GM12878 (cell line): ENCODE measurements at regions not wholly inside any gene's neighbourhood (a gene's known extent, or its start where the extent isn't known, plus 50 kb on each side); places are given as distances from the start of the nearest gene placed in this dataset.

Source experiments
- ATAC-seq: fragments of 200-7000 bp; cut with Tn5 transposase; 3 replicates; pipeline ENCODE4 v1.9.1; 2020; ENCODE audit warnings: mild to moderate bottlenecking, moderate library complexity
- BruUV-seq: library from RNA; stranded (reverse); fragments of 400-500 nt; replicated peaks from 2 replicates; lab custom pipeline; 2021; lab: Mats Ljungman, UMichigan
- CTCF ChIA-PET: fragments of 300-600 bp; sonication (Branson Sonifier 250); formaldehyde crosslinking; extraction: SDS; loops from one replicate; lab custom pipeline; 2021; ENCODE audit warnings: inconsistent platforms; lab: Yijun Ruan, JAX
- POLR2A ChIA-PET: fragments of 350-600 bp; formaldehyde crosslinking; extraction: SDS; loops from one replicate; lab custom pipeline; 2021; ENCODE audit warnings: inconsistent platforms; lab: Charles Lee
- RAD21 ChIA-PET: fragments of 300-600 bp; sonication (Branson Sonifier 250); formaldehyde crosslinking; loops from one replicate; lab custom pipeline; 2023; ENCODE audit warnings: antibody characterized with exemption; ENCODE audit not compliant: unreplicated experiment; lab: Charles Lee
- SMC1A ChIA-PET: fragments of 300-600 bp; sonication (Branson Sonifier 250); formaldehyde crosslinking; loops from one replicate; lab custom pipeline; 2023; ENCODE audit not compliant: unreplicated experiment, uncharacterized antibody; lab: Charles Lee
- DNase-seq: peaks from one replicate; pipeline ENCODE4 v3.0.0-alpha.2; 2011; ENCODE audit warnings: low read depth, low spot score
- FAIRE-seq: peaks from 3 replicates; lab custom pipeline; 2011; peaks lifted over from hg19 to GRCh38; lab: Jason Lieb, UNC
- H2AFZ ChIP-seq: 2 replicates; pipeline ENCODE4 v1.6.0; 2011; ENCODE audit warnings: low read depth, low read length, control low read depth; ENCODE audit not compliant: control insufficient read depth
- H3K27ac ChIP-seq: 2 replicates; pipeline ENCODE4 v1.5.1; 2011; ENCODE audit warnings: control low read depth; ENCODE audit not compliant: control insufficient read depth, insufficient read depth
- H3K27me3 ChIP-seq, 2 experiments: replicated peaks in 1 of 2; 2 replicates each; pipeline versions ENCODE4 v1.6.0 to v1.6.1; 2011; ENCODE audit warnings: low read length in 1 of 2; ENCODE audit not compliant: control insufficient read depth in 2 of 2, insufficient read depth in 2 of 2
- H3K36me3 ChIP-seq, 2 experiments: 2 replicates each; pipeline ENCODE4 v1.5.1; 2011; ENCODE audit warnings: low read length in 1 of 2; ENCODE audit not compliant: control insufficient read depth in 2 of 2, insufficient read depth in 2 of 2
- H3K4me1 ChIP-seq: 2 replicates; pipeline ENCODE4 v1.6.1; 2011; ENCODE audit warnings: mild to moderate bottlenecking, low read length, moderate library complexity, mixed read lengths; ENCODE audit not compliant: control insufficient read depth, insufficient read depth
- H3K4me2 ChIP-seq: 2 replicates; pipeline ENCODE4 v1.6.0; 2011; ENCODE audit warnings: control low read depth; ENCODE audit not compliant: control insufficient read depth, insufficient read depth
- H3K4me3 ChIP-seq: fragments of 200-600 bp; sonication (generic); 2 replicates; pipeline ENCODE4 v1.5.1; 2016
- H3K79me2 ChIP-seq: 2 replicates; pipeline ENCODE4 v1.6.0; 2011; ENCODE audit warnings: low read length; ENCODE audit not compliant: control insufficient read depth, insufficient read depth
- H3K9ac ChIP-seq: 2 replicates; pipeline ENCODE4 v1.8.0; 2011; ENCODE audit warnings: low read length, control low read depth, mixed read lengths; ENCODE audit not compliant: control insufficient read depth, insufficient read depth
- H3K9me3 ChIP-seq: replicated peaks from 3 replicates; pipeline ENCODE4 v1.5.1; 2011; ENCODE audit warnings: mild to moderate bottlenecking, low read length; ENCODE audit not compliant: control insufficient read depth, insufficient read depth
- H4K20me1 ChIP-seq: 2 replicates; pipeline ENCODE4 v1.6.0; 2011; ENCODE audit not compliant: control insufficient read depth, insufficient read depth
- ATF7 ChIP-seq: fragments of 450-650 bp; IDR thresholded peaks from 2 replicates; pipeline ENCODE4 v1.6.1; 2016; ENCODE audit warnings: low read depth, mild to moderate bottlenecking
- NR2C1 ChIP-seq: fragments of 450-650 bp; IDR thresholded peaks from 2 replicates; pipeline ENCODE4 v1.6.1; 2017; ENCODE audit warnings: antibody characterized with exemption, mild to moderate bottlenecking, moderate library complexity
- RFX5 ChIP-seq: IDR thresholded peaks from 2 replicates; pipeline ENCODE4 v1.6.1; 2011; ENCODE audit warnings: low read depth, low read length, improper control_type of control experiment
- WGBS: methylation state at CpG from one replicate; pipeline ENCODE4 v1.1.6; 2016; ENCODE audit warnings: low lambda C conversion rate; ENCODE audit not compliant: insufficient replicate concordance, insufficient coverage; ENCODE audit errors: missing lambda C conversion rate; 5-methylcytosine and 5-hydroxymethylcytosine counted together
- in situ Hi-C: fragments of 300-500 bp; cut with MboI; formaldehyde crosslinking; loops from 9 replicates; pipeline ENCODE4 v1.14.3; 2018; ENCODE audit warnings: mixed read lengths
- intact Hi-C: fragments of 100-400 bp; cut with micrococcal nuclease; formaldehyde crosslinking; loops from one replicate; pipeline ENCODE4 v1.14.2; 2022; ENCODE audit not compliant: unreplicated experiment
- TF ChIP-seq, protein P1 (sequence below), 3 experiments: IDR thresholded peaks in 2 of 3; conservative IDR thresholded peaks in 1 of 3; 2 replicates each; pipeline ENCODE4 v1.5.1; 2011; ENCODE audit warnings: low read depth in 3 of 3, low read length in 3 of 3, mild to moderate bottlenecking in 3 of 3, control low read depth in 2 of 3, moderate library complexity in 2 of 3, inconsistent platforms in 1 of 3, mixed read lengths in 1 of 3; ENCODE audit not compliant: control insufficient read depth in 2 of 3, insufficient read depth in 1 of 3; ENCODE audit errors: extremely low read depth in 1 of 3
- TF ChIP-seq, protein P2 (sequence below): fragments of 150-350 bp; IDR thresholded peaks from 2 replicates; pipeline ENCODE4 v1.6.1; 2016; ENCODE audit warnings: low read depth, low read length

DNA sequence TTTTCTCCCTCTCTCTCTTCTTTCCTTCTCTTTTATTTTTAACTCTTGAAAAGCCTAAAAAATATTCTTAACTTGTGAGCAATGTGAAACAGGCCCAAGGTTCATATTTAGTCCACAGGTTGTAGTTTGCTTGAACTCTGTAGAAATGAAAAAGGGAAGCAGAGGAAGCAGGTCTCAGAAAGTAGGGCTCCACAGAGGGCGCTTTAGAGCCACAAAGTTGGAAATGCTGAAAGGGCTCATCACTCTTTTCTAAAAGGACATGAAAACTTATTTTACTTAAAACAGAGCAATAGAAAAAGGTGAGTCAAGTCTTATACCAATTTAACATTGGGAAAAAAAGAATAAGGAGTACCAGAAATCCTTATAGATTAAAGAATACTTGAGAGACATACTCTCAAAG is 247.0 kb downstream of the USP25 start:
- in situ Hi-C loops (no loop called here), intact Hi-C loops (no loop called here)
- ChIA-PET RAD21 (no interaction called here), POLR2A (no interaction called here), CTCF (no interaction called here)
- H3K27me3 ChIP-seq = no peaks in the 10 kb centered on the region
- no peaks in the 10 kb centered on the region; the same call in 2 of the 3 replicates for H3K9me3 ChIP-seq
- no peak overlapping the region for H3K4me2 ChIP-seq
- 0% methylated on average over 1 of the region's 1 CpG for WGBS
- no peak overlapping the region for H3K27ac ChIP-seq
- no peaks in the 10 kb centered on the region for H3K4me1 ChIP-seq
- H3K36me3 ChIP-seq = no peaks in the 10 kb centered on the region
- TF ChIP-seq, protein P1, sequence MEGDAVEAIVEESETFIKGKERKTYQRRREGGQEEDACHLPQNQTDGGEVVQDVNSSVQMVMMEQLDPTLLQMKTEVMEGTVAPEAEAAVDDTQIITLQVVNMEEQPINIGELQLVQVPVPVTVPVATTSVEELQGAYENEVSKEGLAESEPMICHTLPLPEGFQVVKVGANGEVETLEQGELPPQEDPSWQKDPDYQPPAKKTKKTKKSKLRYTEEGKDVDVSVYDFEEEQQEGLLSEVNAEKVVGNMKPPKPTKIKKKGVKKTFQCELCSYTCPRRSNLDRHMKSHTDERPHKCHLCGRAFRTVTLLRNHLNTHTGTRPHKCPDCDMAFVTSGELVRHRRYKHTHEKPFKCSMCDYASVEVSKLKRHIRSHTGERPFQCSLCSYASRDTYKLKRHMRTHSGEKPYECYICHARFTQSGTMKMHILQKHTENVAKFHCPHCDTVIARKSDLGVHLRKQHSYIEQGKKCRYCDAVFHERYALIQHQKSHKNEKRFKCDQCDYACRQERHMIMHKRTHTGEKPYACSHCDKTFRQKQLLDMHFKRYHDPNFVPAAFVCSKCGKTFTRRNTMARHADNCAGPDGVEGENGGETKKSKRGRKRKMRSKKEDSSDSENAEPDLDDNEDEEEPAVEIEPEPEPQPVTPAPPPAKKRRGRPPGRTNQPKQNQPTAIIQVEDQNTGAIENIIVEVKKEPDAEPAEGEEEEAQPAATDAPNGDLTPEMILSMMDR (IDR thresholded peaks at IDR 0.05 in 2 of 3, conservative IDR thresholded peaks at IDR 0.05 in 1 of 3; ENCODE audit: control insufficient read depth in 2 of 3, extremely low read depth in 1 of 3, insufficient read depth in 1 of 3, low read depth in 3 of 3, low read length in 3 of 3) = no peak
- TF ChIP-seq, protein P2, sequence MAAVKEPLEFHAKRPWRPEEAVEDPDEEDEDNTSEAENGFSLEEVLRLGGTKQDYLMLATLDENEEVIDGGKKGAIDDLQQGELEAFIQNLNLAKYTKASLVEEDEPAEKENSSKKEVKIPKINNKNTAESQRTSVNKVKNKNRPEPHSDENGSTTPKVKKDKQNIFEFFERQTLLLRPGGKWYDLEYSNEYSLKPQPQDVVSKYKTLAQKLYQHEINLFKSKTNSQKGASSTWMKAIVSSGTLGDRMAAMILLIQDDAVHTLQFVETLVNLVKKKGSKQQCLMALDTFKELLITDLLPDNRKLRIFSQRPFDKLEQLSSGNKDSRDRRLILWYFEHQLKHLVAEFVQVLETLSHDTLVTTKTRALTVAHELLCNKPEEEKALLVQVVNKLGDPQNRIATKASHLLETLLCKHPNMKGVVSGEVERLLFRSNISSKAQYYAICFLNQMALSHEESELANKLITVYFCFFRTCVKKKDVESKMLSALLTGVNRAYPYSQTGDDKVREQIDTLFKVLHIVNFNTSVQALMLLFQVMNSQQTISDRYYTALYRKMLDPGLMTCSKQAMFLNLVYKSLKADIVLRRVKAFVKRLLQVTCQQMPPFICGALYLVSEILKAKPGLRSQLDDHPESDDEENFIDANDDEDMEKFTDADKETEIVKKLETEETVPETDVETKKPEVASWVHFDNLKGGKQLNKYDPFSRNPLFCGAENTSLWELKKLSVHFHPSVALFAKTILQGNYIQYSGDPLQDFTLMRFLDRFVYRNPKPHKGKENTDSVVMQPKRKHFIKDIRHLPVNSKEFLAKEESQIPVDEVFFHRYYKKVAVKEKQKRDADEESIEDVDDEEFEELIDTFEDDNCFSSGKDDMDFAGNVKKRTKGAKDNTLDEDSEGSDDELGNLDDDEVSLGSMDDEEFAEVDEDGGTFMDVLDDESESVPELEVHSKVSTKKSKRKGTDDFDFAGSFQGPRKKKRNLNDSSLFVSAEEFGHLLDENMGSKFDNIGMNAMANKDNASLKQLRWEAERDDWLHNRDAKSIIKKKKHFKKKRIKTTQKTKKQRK = no peak
- TF ChIP-seq ATF7 = no peak
- TF ChIP-seq RFX5 = no peak
- TF ChIP-seq NR2C1 = no peak
- TF ChIP-seq, all 136 proteins: peak for 0
- no peak for ATAC-seq
- no peak overlapping the region for H3K4me3 ChIP-seq
- H3K79me2 ChIP-seq = no peaks in the 10 kb centered on the region
- H4K20me1 ChIP-seq = no peaks in the 10 kb centered on the region
- BruUV-seq = no TSS peak
- DNase-seq = no peak
- FAIRE-seq = no peak
- SMC1A ChIA-PET = no interaction called here
- H3K9ac ChIP-seq = no peak overlapping the region
- H2AFZ ChIP-seq = no peak overlapping the region
